Calu3 (cell line): ENCODE measurements at regions not wholly inside any gene's neighbourhood (a gene's known extent, or its start where the extent isn't known, plus 50 kb on each side); places are given as distances from the start of the nearest gene placed in this dataset.

Experiments used
- BruUV-seq: library from RNA; stranded (reverse); fragments of 400-500 nt; replicated peaks from 2 replicates; lab custom pipeline; 2021; lab: Mats Ljungman, UMichigan
- CTCF ChIA-PET: fragments of 300-600 bp; sonication (Branson Sonifier 250); formaldehyde crosslinking; loops from one replicate; lab custom pipeline; 2022; ENCODE audit warnings: antibody characterized with exemption; lab: Charles Lee
- DNase-seq: peaks from one replicate; pipeline ENCODE4 v3.0.0; 2022
- H3K27ac Mint-ChIP-seq: one replicate; pipeline ENCODE4 v1.8.0; 2022; ENCODE audit warnings: mixed read lengths; ENCODE audit not compliant: unreplicated experiment
- H3K27me3 Mint-ChIP-seq: one replicate; pipeline ENCODE4 v1.8.0; 2022; ENCODE audit warnings: mixed read lengths; ENCODE audit not compliant: unreplicated experiment
- H3K36me3 Mint-ChIP-seq: one replicate; pipeline ENCODE4 v1.8.0; 2022; ENCODE audit warnings: mild to moderate bottlenecking, moderate library complexity, mixed read lengths; ENCODE audit not compliant: insufficient read depth, unreplicated experiment
- H3K4me1 Mint-ChIP-seq: one replicate; pipeline ENCODE4 v1.8.0; 2022; ENCODE audit warnings: mild to moderate bottlenecking, low read depth, mixed read lengths; ENCODE audit not compliant: unreplicated experiment
- H3K4me3 Mint-ChIP-seq: one replicate; pipeline ENCODE4 v1.8.0; 2022; ENCODE audit warnings: mild to moderate bottlenecking, low read depth, moderate library complexity, mixed read lengths; ENCODE audit not compliant: unreplicated experiment
- H3K9me3 Mint-ChIP-seq: one replicate; pipeline ENCODE4 v1.8.0; 2022; ENCODE audit warnings: low read depth, mixed read lengths; ENCODE audit not compliant: unreplicated experiment
- CTCF ChIP-seq: fragments of 200-600 bp; IDR thresholded peaks from one replicate; pipeline ENCODE4 v1.8.0; 2022; ENCODE audit warnings: antibody characterized with exemption; ENCODE audit not compliant: unreplicated experiment
- intact Hi-C: fragments of 100-400 bp; cut with micrococcal nuclease; formaldehyde crosslinking; loops from one replicate; pipeline ENCODE4 v1.10.0; 2022; ENCODE audit not compliant: unreplicated experiment

- Mint-ChIP-seq H3K27ac (no peak overlapping the region), H3K4me3 (no peak overlapping the region), H3K27me3 (no peaks in the 10 kb centered on the region), H3K4me1 (peaks cover 8% of the 10 kb centered on the region), H3K36me3 (no peaks in the 10 kb centered on the region), H3K9me3 (peaks cover 6% of the 10 kb centered on the region)
- no peak for DNase-seq
- CTCF ChIA-PET, result no interaction called here
- no peak for TF ChIP-seq CTCF
- BruUV-seq, result no TSS peak
- intact Hi-C loops, result no loop called here
These were observed 160.5 kb downstream of the TUSC1 start for GRCh38 chr9:25517701-25518100.

GRCh38 chr9:25513509-25514033 is 164.7 kb downstream of the TUSC1 start:
- DNase-seq, result no peak
- intact Hi-C loops, result no loop called here
- H3K27me3 Mint-ChIP-seq, result no peaks in the 10 kb centered on the region
- BruUV-seq, result no TSS peak
- no peak for TF ChIP-seq CTCF
- H3K9me3 Mint-ChIP-seq, result peaks cover 6% of the 10 kb centered on the region
- no peak overlapping the region for H3K4me3 Mint-ChIP-seq
- no peaks in the 10 kb centered on the region for H3K36me3 Mint-ChIP-seq
- CTCF ChIA-PET, result no interaction called here
- no peak overlapping the region for H3K27ac Mint-ChIP-seq
- no peaks in the 10 kb centered on the region for H3K4me1 Mint-ChIP-seq

- Mint-ChIP-seq H3K27ac (no peak overlapping the region), H3K9me3 (peaks cover 16% of the 10 kb centered on the region), H3K27me3 (no peaks in the 10 kb centered on the region), H3K4me3 (no peak overlapping the region), H3K4me1 (no peaks in the 10 kb centered on the region), H3K36me3 (no peaks in the 10 kb centered on the region)
- CTCF ChIA-PET, result no interaction called here
- no TSS peak for BruUV-seq
- intact Hi-C loops, result no loop called here
- TF ChIP-seq CTCF, result no peak
- no peak for DNase-seq
These were observed 172.6 kb downstream of the TUSC1 start for GRCh38 chr9:25505644-25506043.

- no peak overlapping the region for H3K27ac Mint-ChIP-seq
- peaks cover 6% of the 10 kb centered on the region for H3K9me3 Mint-ChIP-seq
- no TSS peak for BruUV-seq
- no peaks in the 10 kb centered on the region for H3K27me3 Mint-ChIP-seq
- CTCF ChIA-PET, result no interaction called here
- no peak for DNase-seq
- no peaks in the 10 kb centered on the region for H3K4me1 Mint-ChIP-seq
- intact Hi-C loops, result no loop called here
- no peak overlapping the region for H3K4me3 Mint-ChIP-seq
- TF ChIP-seq CTCF, result no peak
- H3K36me3 Mint-ChIP-seq, result no peaks in the 10 kb centered on the region
These were observed 196.9 kb downstream of the TUSC1 start for GRCh38 chr9:25481372-25481771.
